MM.1S (cell line): ENCODE measurements at regions not wholly inside any gene's neighbourhood (a gene's known extent, or its start where the extent isn't known, plus 50 kb on each side); places are given as distances from the start of the nearest gene placed in this dataset.
"Not testable (repeated sequence)": the region's sequence is repeated elsewhere in the genome, so short reads cannot be mapped to it uniquely, and the experiment has no call there.

Experiments used
- DNase-seq: peaks from one replicate; pipeline ENCODE4 v3.0.0-alpha.2; 2015
- H2AFZ ChIP-seq: fragments of 300-600 bp; sonication (generic); 2 replicates; pipeline ENCODE4 v1.6.0; 2016; ENCODE audit warnings: antibody characterized with exemption, low read length
- H3F3A ChIP-seq: fragments of 300-600 bp; sonication (generic); 2 replicates; pipeline ENCODE4 v1.6.1; 2016; ENCODE audit warnings: mild to moderate bottlenecking, antibody characterized with exemption, low read length, moderate library complexity, mixed read lengths; ENCODE audit not compliant: insufficient read depth
- H3K27ac ChIP-seq: fragments of 300-600 bp; sonication (generic); 2 replicates; pipeline ENCODE4 v1.5.1; 2016; ENCODE audit warnings: mild to moderate bottlenecking, low read length
- H3K27me3 ChIP-seq: fragments of 300-600 bp; sonication (generic); replicated peaks from 2 replicates; pipeline ENCODE4 v1.6.0; 2016; ENCODE audit warnings: low read length; ENCODE audit not compliant: insufficient read depth
- H3K36me3 ChIP-seq: fragments of 300-600 bp; sonication (generic); replicated peaks from 2 replicates; pipeline ENCODE4 v1.6.1; 2016; ENCODE audit warnings: mild to moderate bottlenecking, low read length, mixed read lengths; ENCODE audit not compliant: insufficient read depth
- H3K4me1 ChIP-seq: fragments of 300-600 bp; sonication (generic); 2 replicates; pipeline ENCODE4 v1.6.1; 2016; ENCODE audit warnings: low read length, mixed read lengths
- H3K4me2 ChIP-seq: fragments of 300-600 bp; sonication (generic); 2 replicates; pipeline ENCODE4 v1.6.0; 2016; ENCODE audit warnings: low read depth, low read length
- H3K4me3 ChIP-seq: fragments of 300-600 bp; sonication (generic); 2 replicates; pipeline ENCODE4 v1.5.1; 2016; ENCODE audit warnings: low read length, mixed read lengths
- H3K79me2 ChIP-seq: fragments of 300-600 bp; sonication (generic); 2 replicates; pipeline ENCODE4 v1.6.1; 2016; ENCODE audit warnings: mixed run types, low read length, mixed read lengths
- H3K9ac ChIP-seq: fragments of 300-600 bp; sonication (generic); 2 replicates; pipeline ENCODE4 v1.6.1; 2016; ENCODE audit warnings: low read length, mixed read lengths
- H3K9me2 ChIP-seq: fragments of 300-600 bp; sonication (generic); replicated peaks from 2 replicates; pipeline ENCODE4 v1.6.1; 2016; ENCODE audit warnings: mild to moderate bottlenecking, low read length, mixed read lengths; ENCODE audit not compliant: insufficient read depth
- H3K9me3 ChIP-seq: fragments of 300-600 bp; sonication (generic); replicated peaks from 2 replicates; pipeline ENCODE4 v1.6.1; 2016; ENCODE audit warnings: mild to moderate bottlenecking, low read length, mixed read lengths; ENCODE audit not compliant: insufficient read depth
- H4K20me1 ChIP-seq: fragments of 300-600 bp; sonication (generic); 2 replicates; pipeline ENCODE4 v1.6.1; 2016; ENCODE audit warnings: mild to moderate bottlenecking, low read length, moderate library complexity, mixed read lengths; ENCODE audit not compliant: insufficient read depth
- EZH2 ChIP-seq: fragments of 300-600 bp; sonication (generic); optimal IDR thresholded peaks from 2 replicates; pipeline ENCODE3; 2017; ENCODE audit warnings: low read depth, mild to moderate bottlenecking, antibody characterized with exemption, low read length, mixed read lengths
- EZH2phosphoT487 ChIP-seq: fragments of 300-600 bp; sonication (generic); IDR thresholded peaks from 2 replicates; pipeline ENCODE4 v1.6.1; 2018; ENCODE audit warnings: antibody characterized with exemption, low read length
- TF ChIP-seq, protein P1 (sequence below): fragments of 300-600 bp; sonication (generic); IDR thresholded peaks from 2 replicates; pipeline ENCODE4 v1.5.1; 2016; ENCODE audit warnings: antibody characterized with exemption, low read length, mixed read lengths

GRCh38 chr2:78147466-78147865 lies 625.3 kb upstream of the LRRTM4 start:
- TF ChIP-seq EZH2 (no peak), EZH2phosphoT487 (no peak)
- TF ChIP-seq, protein P1, sequence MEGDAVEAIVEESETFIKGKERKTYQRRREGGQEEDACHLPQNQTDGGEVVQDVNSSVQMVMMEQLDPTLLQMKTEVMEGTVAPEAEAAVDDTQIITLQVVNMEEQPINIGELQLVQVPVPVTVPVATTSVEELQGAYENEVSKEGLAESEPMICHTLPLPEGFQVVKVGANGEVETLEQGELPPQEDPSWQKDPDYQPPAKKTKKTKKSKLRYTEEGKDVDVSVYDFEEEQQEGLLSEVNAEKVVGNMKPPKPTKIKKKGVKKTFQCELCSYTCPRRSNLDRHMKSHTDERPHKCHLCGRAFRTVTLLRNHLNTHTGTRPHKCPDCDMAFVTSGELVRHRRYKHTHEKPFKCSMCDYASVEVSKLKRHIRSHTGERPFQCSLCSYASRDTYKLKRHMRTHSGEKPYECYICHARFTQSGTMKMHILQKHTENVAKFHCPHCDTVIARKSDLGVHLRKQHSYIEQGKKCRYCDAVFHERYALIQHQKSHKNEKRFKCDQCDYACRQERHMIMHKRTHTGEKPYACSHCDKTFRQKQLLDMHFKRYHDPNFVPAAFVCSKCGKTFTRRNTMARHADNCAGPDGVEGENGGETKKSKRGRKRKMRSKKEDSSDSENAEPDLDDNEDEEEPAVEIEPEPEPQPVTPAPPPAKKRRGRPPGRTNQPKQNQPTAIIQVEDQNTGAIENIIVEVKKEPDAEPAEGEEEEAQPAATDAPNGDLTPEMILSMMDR = no peak
- H3K27me3 ChIP-seq = no peaks in the 10 kb centered on the region
- DNase-seq = no peak

GRCh38 chr2:78154586-78154985 lies 632.4 kb upstream of the LRRTM4 start:
- Histone ChIP-seq H3K9ac (no peak overlapping the region), H3F3A (no peaks in the 10 kb centered on the region), H3K9me2 (no peaks in the 10 kb centered on the region), H2AFZ (no peak overlapping the region), H3K9me3 (no peaks in the 10 kb centered on the region; the same call in 1 of the 2 replicates), H3K4me1 (no peaks in the 10 kb centered on the region), H3K4me2 (no peak overlapping the region), H3K27ac (no peak overlapping the region), H3K79me2 (no peaks in the 10 kb centered on the region), H4K20me1 (no peaks in the 10 kb centered on the region), H3K4me3 (no peak overlapping the region), H3K27me3 (no peaks in the 10 kb centered on the region), H3K36me3 (no peaks in the 10 kb centered on the region)
- DNase-seq = no peak
- TF ChIP-seq EZH2phosphoT487 = no peak

More at GRCh38 chr2:78147466-78147865, 625.3 kb upstream of the LRRTM4 start:
- Histone ChIP-seq H2AFZ (no peak overlapping the region), H3K4me1 (no peaks in the 10 kb centered on the region), H4K20me1 (no peaks in the 10 kb centered on the region), H3K36me3 (no peaks in the 10 kb centered on the region), H3F3A (no peaks in the 10 kb centered on the region), H3K27ac (no peak overlapping the region), H3K9me3 (no peaks in the 10 kb centered on the region), H3K4me3 (no peak overlapping the region), H3K9ac (no peak overlapping the region), H3K79me2 (no peaks in the 10 kb centered on the region), H3K4me2 (no peak overlapping the region), H3K9me2 (no peaks in the 10 kb centered on the region)

DNA sequence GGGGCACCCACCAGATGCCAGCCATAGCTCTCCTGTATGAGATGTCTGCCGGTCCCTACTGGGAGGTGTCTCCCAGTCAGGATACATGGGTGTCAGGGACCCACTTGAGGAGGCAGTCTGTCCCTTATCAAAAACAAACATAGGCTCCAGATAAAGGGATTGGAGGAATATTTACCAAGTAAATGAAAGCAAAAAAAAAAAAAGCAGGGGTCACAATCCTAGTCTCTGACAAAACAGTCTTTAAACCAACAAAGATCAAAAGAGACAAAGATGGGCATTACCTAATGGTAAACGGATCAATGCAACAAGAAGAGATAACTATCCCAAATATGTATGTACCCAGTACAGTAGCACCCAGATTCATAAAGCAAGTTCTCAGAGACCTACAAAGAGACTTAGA lies 640.0 kb upstream of the LRRTM4 start:
- no peaks in the 10 kb centered on the region for H4K20me1 ChIP-seq
- H3F3A ChIP-seq = no peaks in the 10 kb centered on the region
- H3K27ac ChIP-seq = no peak overlapping the region
- H3K27me3 ChIP-seq = no peaks in the 10 kb centered on the region
- no peaks in the 10 kb centered on the region for H3K4me1 ChIP-seq
- H3K9ac ChIP-seq = no peak overlapping the region
- no peaks in the 10 kb centered on the region; the same call in 1 of the 2 replicates for H3K9me3 ChIP-seq
- no peak overlapping the region for H3K4me2 ChIP-seq
- no peaks in the 10 kb centered on the region for H3K79me2 ChIP-seq
- no peak for DNase-seq
- TF ChIP-seq EZH2phosphoT487 = no peak
- H3K36me3 ChIP-seq = no peaks in the 10 kb centered on the region
- H3K4me3 ChIP-seq = no peak overlapping the region
- no peak overlapping the region for H2AFZ ChIP-seq
- 0 out of 2 replicates have a peak, but pooled peaks cover 4% of the 10 kb centered on the region for H3K9me2 ChIP-seq

DNA sequence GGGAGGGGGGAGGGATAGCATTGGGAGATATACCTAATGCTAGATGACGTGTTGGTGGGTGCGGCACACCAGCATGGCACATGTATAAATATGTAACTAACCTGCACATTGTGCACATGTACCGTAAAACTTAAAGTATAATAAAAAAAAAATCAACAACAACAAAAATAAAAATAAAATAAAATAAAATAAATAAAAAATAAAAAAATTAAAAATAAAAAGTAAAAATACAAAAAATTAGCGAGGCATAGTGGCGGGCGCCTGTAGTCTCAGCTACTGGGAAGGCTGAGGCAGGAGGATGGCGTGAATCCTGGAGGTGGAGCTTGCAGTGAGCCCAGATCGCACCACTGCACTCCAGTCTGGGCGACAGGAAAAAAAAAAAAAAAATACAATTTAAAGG lies 650.0 kb upstream of the LRRTM4 start:
- not testable (repeated sequence) for H3K9ac ChIP-seq, H3K4me1 ChIP-seq, H3K79me2 ChIP-seq, H3K36me3 ChIP-seq, H3K4me3 ChIP-seq, H3K27me3 ChIP-seq, H3F3A ChIP-seq, H3K27ac ChIP-seq, H3K4me2 ChIP-seq, H3K9me3 ChIP-seq, H3K9me2 ChIP-seq, DNase-seq, H4K20me1 ChIP-seq, H2AFZ ChIP-seq

- Histone ChIP-seq H3K9me2 (no peaks in the 10 kb centered on the region), H3K4me1 (no peaks in the 10 kb centered on the region), H2AFZ (no peak overlapping the region), H3K4me3 (no peak overlapping the region), H3K79me2 (no peaks in the 10 kb centered on the region), H3F3A (no peaks in the 10 kb centered on the region), H4K20me1 (no peaks in the 10 kb centered on the region), H3K27ac (no peak overlapping the region), H3K9me3 (no peaks in the 10 kb centered on the region), H3K4me2 (no peak overlapping the region), H3K27me3 (no peaks in the 10 kb centered on the region), H3K9ac (no peak overlapping the region), H3K36me3 (no peaks in the 10 kb centered on the region)
- DNase-seq = no peak
- TF ChIP-seq EZH2phosphoT487 (no peak), EZH2 (no peak)
- TF ChIP-seq, protein P1 = no peak
These were observed 653.5 kb upstream of the LRRTM4 start for GRCh38 chr2:78175645-78176044.
